ENCODE measurements at regions not wholly inside any gene's neighbourhood (a gene's known extent, or its start where the extent isn't known, plus 50 kb on each side); places are given as distances from the start of the nearest gene placed in this dataset.

DNA sequence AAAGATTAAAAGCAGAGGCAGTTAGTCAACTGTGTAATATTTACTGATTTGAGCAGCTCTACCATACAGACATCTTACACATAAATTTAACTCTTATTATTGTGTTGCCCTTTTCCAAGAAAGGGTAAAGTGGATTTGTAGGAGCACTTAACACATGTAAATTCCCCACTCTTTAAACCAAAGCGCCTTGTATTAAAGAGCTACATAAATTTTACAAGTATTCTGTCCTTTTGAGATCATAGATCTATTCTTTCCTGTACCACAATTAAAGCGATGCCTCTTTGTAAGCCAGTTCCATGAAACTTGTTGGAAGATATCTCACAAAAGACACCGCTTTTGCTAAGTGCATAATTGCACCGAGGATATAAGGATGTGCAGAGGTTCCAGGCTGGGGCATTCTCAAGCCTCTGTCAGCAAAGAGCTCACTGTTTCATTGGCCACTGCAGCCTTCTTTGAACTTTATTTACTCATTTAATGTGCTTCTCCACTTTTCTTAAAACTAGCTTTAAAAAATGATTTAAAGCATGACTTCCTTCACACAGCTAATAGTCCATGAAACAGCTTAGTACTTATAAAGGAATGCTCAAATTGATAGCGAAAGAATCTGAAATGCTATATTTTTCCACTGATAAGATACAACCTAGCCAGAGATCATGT lies 520.0 kb upstream of the TCF4 start:
- no peaks in the 10 kb centered on the region for H3K36me3 ChIP-seq (replicated peaks in 1 of 2)
- DNase-seq = no peak
- intact Hi-C loops (cut with DNase I) = no loop called here
- no peak overlapping the region for H3K27ac ChIP-seq
- peaks cover 0 to 5% (median 0%) of the 10 kb centered on the region in 3 donors for H3K9me3 ChIP-seq (replicated peaks in 1 of 3)
- peaks cover 0 to 5% of the 10 kb centered on the region in 2 donors for H3K4me1 ChIP-seq (replicated peaks in 1 of 2)
- no peaks in the 10 kb centered on the region for H3K27me3 ChIP-seq
- 65 to 83% (median 74%) methylated on average over 5 of the region's 5 CpGs for WGBS, 4 donors
- no peak overlapping the region for H3K4me3 ChIP-seq
- no peak for TF ChIP-seq POLR2A (IDR thresholded peaks at IDR 0.05)
- TF ChIP-seq CTCF (IDR thresholded peaks at IDR 0.05) = no peak

GRCh38 chr18:56100090-56100722 lies 512.2 kb upstream of the TCF4 start:
- 71 to 78% (median 74%) methylated on average over 6 of the region's 6 CpGs for WGBS, 4 donors
- Histone ChIP-seq H3K9me3 (replicated peaks in 1 of 3) (peaks cover 0 to 5% (median 0%) of the 10 kb centered on the region in 3 donors), H3K27ac (no peak overlapping the region), H3K36me3 (replicated peaks in 1 of 2) (no peaks in the 10 kb centered on the region), H3K4me1 (replicated peaks in 1 of 2) (no peaks in the 10 kb centered on the region), H3K27me3 (no peaks in the 10 kb centered on the region), H3K4me3 (no peak overlapping the region)
- intact Hi-C loops (cut with DNase I) = no loop called here
- no peak for DNase-seq
- TF ChIP-seq POLR2A (IDR thresholded peaks at IDR 0.05) (no peak), CTCF (IDR thresholded peaks at IDR 0.05) (no peak)

- H3K9me3 ChIP-seq (replicated peaks in 1 of 3) = no peaks in the 10 kb centered on the region
- intact Hi-C loops (cut with DNase I) = no loop called here
- no peaks in the 10 kb centered on the region for H3K27me3 ChIP-seq
- no peak overlapping the region for H3K4me3 ChIP-seq
- H3K4me1 ChIP-seq (replicated peaks in 1 of 2) = no peaks in the 10 kb centered on the region
- 79 to 90% (median 83%) methylated on average over 5 of the region's 5 CpGs for WGBS, 4 donors
- no peak overlapping the region for H3K27ac ChIP-seq
- TF ChIP-seq CTCF (IDR thresholded peaks at IDR 0.05) (no peak), POLR2A (IDR thresholded peaks at IDR 0.05) (no peak)
- H3K36me3 ChIP-seq (replicated peaks in 1 of 2) = no peaks in the 10 kb centered on the region
- no peak for DNase-seq
These were observed 509.6 kb upstream of the TCF4 start for GRCh38 chr18:56097621-56098020.

DNA sequence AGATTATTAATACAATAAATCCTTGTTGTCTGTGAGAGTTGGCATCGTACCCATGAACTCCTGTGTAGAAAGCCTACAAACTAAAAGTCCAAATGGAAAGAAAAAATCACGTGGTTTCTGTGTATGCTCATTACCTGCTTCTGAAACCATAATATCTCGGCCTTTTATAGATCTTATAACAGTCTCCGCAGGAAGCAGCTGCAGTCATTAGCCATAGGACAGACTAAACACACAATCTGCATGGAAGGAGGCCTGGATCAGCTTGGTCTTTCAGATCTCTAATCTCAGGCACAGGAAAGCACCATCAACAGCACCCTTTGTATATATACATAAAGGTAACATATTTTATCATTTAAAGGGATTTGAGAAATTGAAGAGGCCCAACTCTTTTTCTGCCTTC lies 508.9 kb upstream of the TCF4 start:
- Histone ChIP-seq H3K4me1 (replicated peaks in 1 of 2) (no peaks in the 10 kb centered on the region), H3K36me3 (replicated peaks in 1 of 2) (no peaks in the 10 kb centered on the region), H3K27me3 (no peaks in the 10 kb centered on the region), H3K9me3 (replicated peaks in 1 of 3) (no peaks in the 10 kb centered on the region), H3K27ac (no peak overlapping the region), H3K4me3 (no peak overlapping the region)
- DNase-seq = no peak
- TF ChIP-seq POLR2A (IDR thresholded peaks at IDR 0.05) (no peak), CTCF (IDR thresholded peaks at IDR 0.05) (no peak)
- WGBS, 4 donors = 78 to 87% (median 80%) methylated on average over 4 of the region's 4 CpGs
- intact Hi-C loops (cut with DNase I) = no loop called here
